K562 (cell line): ENCODE measurements at regions not wholly inside any gene's neighbourhood (a gene's known extent, or its start where the extent isn't known, plus 50 kb on each side); places are given as distances from the start of the nearest gene placed in this dataset.

Experiments used
- ATAC-seq: fragments of 200-7000 bp; cut with Tn5 transposase; 3 replicates; pipeline ENCODE4 v1.9.1; 2020; ENCODE audit warnings: moderate library complexity
- BruUV-seq: library from RNA; stranded (reverse); fragments of 400-500 nt; replicated peaks from 2 replicates; lab custom pipeline; 2021; lab: Mats Ljungman, UMichigan
- CTCF ChIA-PET: fragments of 300-600 bp; formaldehyde crosslinking; extraction: SDS; loops from one replicate; lab custom pipeline; 2021; ENCODE audit warnings: low intra/inter-chr PET ratio; lab: Yijun Ruan, JAX
- POLR2A ChIA-PET: fragments of 300-600, 350-650 bp; sonication (Branson Sonifier 250); formaldehyde crosslinking; extraction: SDS; loops from one replicate; lab custom pipeline; 2021; ENCODE audit warnings: antibody characterized with exemption, inconsistent platforms; lab: Yijun Ruan, JAX
- DNase-seq, 4 experiments: peaks; one replicate each; pipeline versions ENCODE4 v3.0.0 to v3.0.0-alpha.2; 2011 to 2018; ENCODE audit warnings: low spot score in 3 of 4, mixed read lengths in 3 of 4; ENCODE audit errors: extremely low read depth in 1 of 4
- FAIRE-seq: peaks from 2 replicates; lab custom pipeline; 2011; peaks lifted over from hg19 to GRCh38; lab: Jason Lieb, UNC
- H2AFZ ChIP-seq: 2 replicates; pipeline ENCODE4 v1.6.0; 2011; ENCODE audit warnings: low read depth, low read length, control low read depth, inconsistent platforms
- H3K27ac ChIP-seq: fragments of 200-600 bp; 3 replicates; pipeline ENCODE4 v1.8.0; 2011; ENCODE audit warnings: low read depth, mild to moderate bottlenecking, control low read depth, inconsistent platforms, low read length, moderate library complexity, mixed read lengths; ENCODE audit errors: extremely low read depth
- H3K27me3 ChIP-seq, 2 experiments: fragments of 300-600 bp in 1 of 2; 2 replicates in 1 of 2; 3 replicates in 1 of 2; pipeline versions ENCODE4 v1.6.0 to v1.8.0; 2011; ENCODE audit warnings: inconsistent platforms in 2 of 2, low read length in 2 of 2, mild to moderate bottlenecking in 1 of 2, mixed read lengths in 1 of 2, moderate library complexity in 1 of 2; ENCODE audit not compliant: control insufficient read depth in 2 of 2, insufficient read depth in 2 of 2
- H3K36me3 ChIP-seq: fragments of 300-600 bp; 3 replicates; pipeline ENCODE4 v1.8.0; 2011; ENCODE audit warnings: mild to moderate bottlenecking, low read length, inconsistent platforms; ENCODE audit not compliant: control insufficient read depth, insufficient read depth
- H3K4me1 ChIP-seq, 2 experiments: fragments of 200-600 bp in 1 of 2; replicated peaks in 1 of 2; 2 replicates in 1 of 2; 3 replicates in 1 of 2; pipeline versions ENCODE4 v1.5.1 to v1.8.0; 2011; ENCODE audit warnings: inconsistent platforms in 2 of 2, low read length in 2 of 2, mild to moderate bottlenecking in 1 of 2, mixed read lengths in 1 of 2, moderate library complexity in 1 of 2; ENCODE audit not compliant: control insufficient read depth in 2 of 2, insufficient read depth in 2 of 2
- H3K4me2 ChIP-seq: 2 replicates; pipeline ENCODE4 v1.6.1; 2011; ENCODE audit warnings: low read length, control low read depth, inconsistent platforms, mixed read lengths; ENCODE audit not compliant: insufficient read depth
- H3K4me3 ChIP-seq: fragments of 200-600 bp; sonication (generic), shearing (Covaris generic); 2 replicates; pipeline ENCODE4 v1.5.1; 2016; ENCODE audit warnings: control low read depth, inconsistent platforms
- H3K79me2 ChIP-seq: fragments of 200-600 bp; 3 replicates; pipeline ENCODE4 v1.8.0; 2011; ENCODE audit warnings: low read length, inconsistent platforms; ENCODE audit not compliant: control insufficient read depth, insufficient read depth
- H3K9ac ChIP-seq, 2 experiments: 2 replicates each; pipeline versions ENCODE4 v1.6.0 to v1.6.1; 2011; ENCODE audit warnings: low read depth in 2 of 2, low read length in 2 of 2, control low read depth in 1 of 2, inconsistent platforms in 1 of 2, mild to moderate bottlenecking in 1 of 2, mixed read lengths in 1 of 2; ENCODE audit not compliant: insufficient read depth in 1 of 2
- H3K9me1 ChIP-seq: one replicate; pipeline ENCODE4 v1.6.0; 2011; ENCODE audit warnings: inconsistent platforms, mild to moderate bottlenecking, low read length, moderate library complexity; ENCODE audit not compliant: control insufficient read depth, insufficient read depth
- H3K9me3 ChIP-seq: replicated peaks from 2 replicates; pipeline ENCODE4 v1.5.1; 2011; ENCODE audit warnings: low read depth, low read length, inconsistent platforms; ENCODE audit not compliant: control insufficient read depth, insufficient read depth
- H4K20me1 ChIP-seq: replicated peaks from 2 replicates; pipeline ENCODE4 v1.6.1; 2011; ENCODE audit warnings: low read length, inconsistent platforms, mixed read lengths; ENCODE audit not compliant: control insufficient read depth, insufficient read depth
- ATF1 ChIP-seq, 2 experiments: fragments of 450-650 bp in 1 of 2; IDR thresholded peaks; 2 replicates each; pipeline ENCODE4 v1.6.1; 2016; ENCODE audit warnings: missing compliant biosample characterization in 1 of 2, missing genetic modification characterization in 1 of 2
- CBFA2T3 ChIP-seq: fragments of 450-650 bp; IDR thresholded peaks from 2 replicates; pipeline ENCODE4 v1.6.1; 2017
- E2F1 ChIP-seq: sonication (generic); formaldehyde crosslinking; IDR thresholded peaks from 2 replicates; pipeline ENCODE4 v1.8.1; 2023; ENCODE audit warnings: mild to moderate bottlenecking, missing genetic modification reagents, moderate library complexity
- E4F1 ChIP-seq: fragments of 250-450 bp; sonication (Bioruptor Pico); IDR thresholded peaks from 2 replicates; pipeline ENCODE4 v1.5.0; 2021; ENCODE audit warnings: mild to moderate bottlenecking, borderline replicate concordance
- FOXA3 ChIP-seq, 2 experiments: fragments of 450-650 bp in 1 of 2; sonication (generic) in 1 of 2; formaldehyde crosslinking; IDR thresholded peaks in 1 of 2; conservative IDR thresholded peaks in 1 of 2; 2 replicates each; pipeline versions ENCODE4 v1.4.0 to v1.8.0; 2020 to 2022; ENCODE audit warnings: mild to moderate bottlenecking in 2 of 2, missing genetic modification reagents in 1 of 2
- HOMEZ ChIP-seq: fragments of 250-450 bp; sonication (Bioruptor Pico); IDR thresholded peaks from 2 replicates; pipeline ENCODE4 v1.4.0; 2020; ENCODE audit warnings: mild to moderate bottlenecking, moderate library complexity
- MYC ChIP-seq, 2 experiments: fragments of 250-450 bp in 1 of 2; sonication (Bioruptor Pico) in 1 of 2; IDR thresholded peaks; 2 replicates each; pipeline versions ENCODE4 v1.5.1 to v1.6.1; 2012 to 2021; ENCODE audit warnings: low read depth in 2 of 2, borderline replicate concordance in 1 of 2, improper control_type of control experiment in 1 of 2, low read length in 1 of 2, mild to moderate bottlenecking in 1 of 2, moderate library complexity in 1 of 2
- NCOR1 ChIP-seq: fragments of 450-650 bp; IDR thresholded peaks from 2 replicates; pipeline ENCODE4 v1.6.1; 2016; ENCODE audit warnings: mild to moderate bottlenecking, moderate library complexity
- NELFE ChIP-seq: IDR thresholded peaks from 2 replicates; pipeline ENCODE4 v1.6.1; 2011; ENCODE audit warnings: mild to moderate bottlenecking; ENCODE audit not compliant: insufficient read depth, insufficient read length
- NFRKB ChIP-seq: fragments of 450-650 bp; IDR thresholded peaks from 2 replicates; pipeline ENCODE4 v1.6.1; 2016; ENCODE audit warnings: low read depth
- RB1 ChIP-seq: fragments of 450-650 bp; IDR thresholded peaks from 2 replicates; pipeline ENCODE4 v1.6.1; 2017; ENCODE audit warnings: low read depth, mild to moderate bottlenecking
- SPI1 ChIP-seq: IDR thresholded peaks from 2 replicates; pipeline ENCODE4 v1.6.1; 2011; ENCODE audit warnings: low read depth, low read length, control low read depth, borderline replicate concordance
- SRSF3 ChIP-seq: fragments of 200-400 bp; formaldehyde crosslinking; IDR thresholded peaks from 2 replicates; pipeline ENCODE4 v1.6.1; 2016; ENCODE audit warnings: mild to moderate bottlenecking, low read length, moderate library complexity; ENCODE audit not compliant: insufficient read depth
- TAF1 ChIP-seq: IDR thresholded peaks from 2 replicates; pipeline ENCODE4 v1.6.1; 2011; ENCODE audit warnings: mild to moderate bottlenecking, low read length, moderate library complexity; ENCODE audit not compliant: insufficient read depth, control insufficient read depth, severe bottlenecking; ENCODE audit errors: extremely low read depth
- TRIM25 ChIP-seq: fragments of 450-650 bp; IDR thresholded peaks from 2 replicates; pipeline ENCODE4 v1.7.0; 2016; ENCODE audit warnings: borderline replicate concordance
- ZNF561 ChIP-seq: fragments of 450-650 bp; formaldehyde crosslinking; conservative IDR thresholded peaks from 2 replicates; pipeline ENCODE4 v1.4.0; 2020; ENCODE audit warnings: mild to moderate bottlenecking, moderate library complexity
- WGBS: fragments of 100-300 bp; shearing (Covaris generic); methylation state at CpG from one replicate; pipeline ENCODE4 v1.1.6; 2016; ENCODE audit warnings: low coverage, mixed read lengths; ENCODE audit not compliant: insufficient coverage; ENCODE audit errors: missing lambda C conversion rate; 5-methylcytosine and 5-hydroxymethylcytosine counted together
- in situ Hi-C: fragments of 300-500 bp; cut with MboI; formaldehyde crosslinking; loops from 4 replicates; pipeline ENCODE4 v1.15.0; 2018; ENCODE audit warnings: inconsistent platforms, mixed read lengths
- intact Hi-C: fragments of 100-400 bp; cut with micrococcal nuclease; formaldehyde crosslinking; loops from 2 replicates; pipeline ENCODE4 v1.14.2; 2022

- CTCF ChIA-PET = no interaction called here
- no peaks in the 10 kb centered on the region for H3K9me1 ChIP-seq
- no peak overlapping the region for H3K9ac ChIP-seq
- POLR2A ChIA-PET = no interaction called here
- H3K4me3 ChIP-seq = no peak overlapping the region
- H3K27ac ChIP-seq = no peak overlapping the region
- in situ Hi-C loops = no loop called here
- WGBS = 0% methylated on average over 2 of the region's 2 CpGs
- no peak overlapping the region for H2AFZ ChIP-seq
- no peaks in the 10 kb centered on the region for H3K79me2 ChIP-seq
- no peaks in the 10 kb centered on the region for H3K9me3 ChIP-seq
- no peaks in the 10 kb centered on the region for H3K4me1 ChIP-seq
- H3K36me3 ChIP-seq = no peaks in the 10 kb centered on the region
- intact Hi-C loops = no loop called here
- BruUV-seq = no TSS peak
- ATAC-seq (no peak), DNase-seq (no peak), FAIRE-seq (no peak)
- no peaks in the 10 kb centered on the region for H3K27me3 ChIP-seq
- H3K4me2 ChIP-seq = no peak overlapping the region
- no peaks in the 10 kb centered on the region for H4K20me1 ChIP-seq
- TF ChIP-seq E4F1 (CRISPR knock-in tag) (no peak), TAF1 (no peak), TRIM25 (no peak), CBFA2T3 (no peak), MYC (IDR thresholded peaks at IDR 0.05; ENCODE audit: low read depth, low read length) (no peak), MYC (CRISPR knock-in tag; IDR thresholded peaks at IDR 0.05; ENCODE audit: borderline replicate concordance, low read depth) (no peak), ZNF561 (CRISPR knock-in tag) (no peak), SRSF3 (no peak), E2F1 (no peak), ATF1 (CRISPR knock-in tag; IDR thresholded peaks at IDR 0.05) (no peak), ATF1 (tag; IDR thresholded peaks at IDR 0.05) (no peak), NCOR1 (no peak), RB1 (no peak), SPI1 (no peak), HOMEZ (no peak), NFRKB (no peak), NELFE (no peak), FOXA3 (CRISPR knock-in tag; conservative IDR thresholded peaks at IDR 0.05 in 1 of 2, IDR thresholded peaks at IDR 0.05 in 1 of 2) (no peak)
These were observed 83.8 kb upstream of the NMUR2 start for GRCh38 chr5:152488869-152489268.
